B cell (primary cell): ENCODE measurements at regions not wholly inside any gene's neighbourhood (a gene's known extent, or its start where the extent isn't known, plus 50 kb on each side); places are given as distances from the start of the nearest gene placed in this dataset.
"Not testable (repeated sequence)": the region's sequence is repeated elsewhere in the genome, so short reads cannot be mapped to it uniquely, and the experiment has no call there.

Experiments
- ATAC-seq: fragments of 200-7000 bp; cut with Tn5 transposase; one replicate; pipeline ENCODE4 v1.10.0; 2021; ENCODE audit warnings: low read depth, mild to moderate bottlenecking, moderate number of reproducible peaks, moderate library complexity
- CTCF ChIA-PET: fragments of 350-600 bp; sonication (Branson Sonifier 250); formaldehyde crosslinking; loops from one replicate; lab custom pipeline; 2021; ENCODE audit warnings: antibody characterized with exemption, inconsistent platforms; lab: Charles Lee
- POLR2A ChIA-PET: fragments of 350-600 bp; sonication (Branson Sonifier 250); formaldehyde crosslinking; loops from one replicate; lab custom pipeline; 2021; ENCODE audit warnings: antibody characterized with exemption; lab: Charles Lee
- DNase-seq: peaks from one replicate; pipeline ENCODE4 v3.0.0; 2013
- H2AFZ ChIP-seq: 2 replicates; pipeline ENCODE4 v1.6.1; 2012; ENCODE audit warnings: mild to moderate bottlenecking, low read depth, low read length; ENCODE audit not compliant: insufficient read depth, poor library complexity, severe bottlenecking
- H3K27ac ChIP-seq, 2 donors: 1 replicate in 1 of 2; 2 replicates in 1 of 2; pipeline ENCODE4 v1.5.1; 2012 to 2013; ENCODE audit warnings: low read length in 2 of 2, mild to moderate bottlenecking in 2 of 2, moderate library complexity in 1 of 2
- H3K27me3 ChIP-seq, 4 experiments: fragments of 200-600 bp in 1 of 4; sonication (generic) in 1 of 4; replicated peaks in 1 of 4; 1 replicate in 2 of 4; 2 replicates in 2 of 4; pipeline versions ENCODE4 v1.6.1 to v1.7.0; 2013 to 2016; ENCODE audit warnings: low read length in 3 of 4, mild to moderate bottlenecking in 2 of 4, mixed read lengths in 1 of 4, moderate library complexity in 1 of 4; ENCODE audit not compliant: insufficient read depth in 4 of 4, control insufficient read depth in 3 of 4; ENCODE audit errors: control extremely low read depth in 1 of 4
- H3K36me3 ChIP-seq, 2 experiments: replicated peaks in 1 of 2; 1 replicate in 1 of 2; 2 replicates in 1 of 2; pipeline versions ENCODE4 v1.6.1 to v1.7.1; 2013; ENCODE audit warnings: low read length in 1 of 2; ENCODE audit not compliant: insufficient read depth in 2 of 2, control insufficient read depth in 1 of 2; ENCODE audit errors: control extremely low read depth in 1 of 2, extremely low read depth in 1 of 2
- H3K4me1 ChIP-seq, 2 donors: fragments of 200-600 bp in 1 of 2; sonication (generic) in 1 of 2; 1 replicate in 1 of 2; 2 replicates in 1 of 2; pipeline versions ENCODE4 v1.5.1 to v1.6.1; 2013 to 2017; ENCODE audit warnings: low read length in 2 of 2; ENCODE audit not compliant: control insufficient read depth in 2 of 2, insufficient read depth in 2 of 2
- H3K4me2 ChIP-seq: replicated peaks from 2 replicates; pipeline ENCODE3; 2012; ENCODE audit warnings: mild to moderate bottlenecking, low read depth, low read length; ENCODE audit not compliant: poor library complexity, severe bottlenecking
- H3K4me3 ChIP-seq, 5 experiments: fragments of 200-600 bp in 1 of 5; sonication (generic) in 1 of 5; 1 replicate in 3 of 5; 2 replicates in 2 of 5; pipeline versions ENCODE4 v1.5.1 to v1.7.0; 2011 to 2016; ENCODE audit warnings: low read length in 4 of 5, mild to moderate bottlenecking in 4 of 5, low read depth in 2 of 5, control low read depth in 1 of 5, moderate library complexity in 1 of 5; ENCODE audit not compliant: insufficient read depth in 1 of 5; ENCODE audit errors: control extremely low read depth in 1 of 5, extremely low read depth in 1 of 5
- H3K79me2 ChIP-seq: fragments of 200-600 bp; sonication (generic); one replicate; pipeline ENCODE4 v1.6.0; 2016; ENCODE audit warnings: low read length; ENCODE audit not compliant: control insufficient read depth, insufficient read depth
- H3K9ac ChIP-seq: fragments of 200-600 bp; sonication (generic); 2 replicates; pipeline ENCODE4 v1.6.1; 2017; ENCODE audit warnings: mild to moderate bottlenecking, low read length, moderate library complexity
- H3K9me3 ChIP-seq, 3 donors: one replicate each; pipeline versions ENCODE4 v1.6.1 to v1.7.1; 2013; ENCODE audit warnings: low read length in 2 of 3; ENCODE audit not compliant: control insufficient read depth in 2 of 3, insufficient read depth in 1 of 3; ENCODE audit errors: control extremely low read depth in 1 of 3
- H4K20me1 ChIP-seq: 2 replicates; pipeline ENCODE4 v1.6.0; 2012; ENCODE audit warnings: mild to moderate bottlenecking, low read length; ENCODE audit not compliant: insufficient read depth, control insufficient read depth, poor library complexity, severe bottlenecking
- H3K27ac Mint-ChIP-seq: one replicate; pipeline ENCODE4 v1.8.0; 2021; ENCODE audit warnings: mixed read lengths
- H3K27me3 Mint-ChIP-seq: one replicate; pipeline ENCODE4 v1.8.0; 2021; ENCODE audit warnings: mixed read lengths
- H3K4me1 Mint-ChIP-seq: one replicate; pipeline ENCODE4 v1.8.0; 2021; ENCODE audit warnings: mixed read lengths
- H3K4me3 Mint-ChIP-seq: one replicate; pipeline ENCODE4 v1.8.0; 2021; ENCODE audit warnings: mixed read lengths
- H3K9me3 Mint-ChIP-seq: one replicate; pipeline ENCODE4 v1.8.0; 2022; ENCODE audit warnings: mixed read lengths; ENCODE audit not compliant: insufficient read depth
- CTCF ChIP-seq: fragments of 200-600 bp; IDR thresholded peaks from one replicate; pipeline ENCODE4 v1.8.0; 2022; ENCODE audit warnings: antibody characterized with exemption, mild to moderate bottlenecking
- EZH2 ChIP-seq: IDR thresholded peaks from 2 replicates; pipeline ENCODE4 v1.6.1; 2012; ENCODE audit warnings: borderline replicate concordance, low read depth, mild to moderate bottlenecking, moderate library complexity, low read length; ENCODE audit not compliant: insufficient read depth, poor library complexity, severe bottlenecking
- WGBS: methylation state at CpG from one replicate; pipeline ENCODE4 v1.1.5; 2013; ENCODE audit warnings: missing lambda C conversion rate; ENCODE audit not compliant: insufficient coverage; 5-methylcytosine and 5-hydroxymethylcytosine counted together
- intact Hi-C: fragments of 100-400 bp; cut with micrococcal nuclease; formaldehyde crosslinking; loops from one replicate; pipeline ENCODE4 v1.10.0; 2022

- no peaks in the 10 kb centered on the region for H3K27me3 Mint-ChIP-seq
These were observed 287.7 kb upstream of the GCFC2 start for GRCh38 chr2:75998451-75998850.

GRCh38 chr2:75994759-75995158 lies 284.0 kb upstream of the GCFC2 start:
- intact Hi-C loops, result no loop called here
- Histone ChIP-seq H3K4me3 (no peak overlapping the region), H3K36me3 (no peaks in the 10 kb centered on the region), H2AFZ (no peak overlapping the region), H4K20me1 (no peaks in the 10 kb centered on the region), H3K4me2 (no peak overlapping the region), H3K9ac (no peak overlapping the region), H3K79me2 (no peaks in the 10 kb centered on the region), H3K4me1 (no peaks in the 10 kb centered on the region), H3K27ac (no peak overlapping the region), H3K9me3 (peaks cover 0 to 14% (median 4%) of the 10 kb centered on the region in 3 donors), H3K27me3 (no peaks in the 10 kb centered on the region)
- no peaks in the 10 kb centered on the region for H3K4me1 Mint-ChIP-seq
- WGBS, result 100% methylated on average over 1 of the region's 4 CpGs
- ChIA-PET POLR2A (no interaction called here), CTCF (no interaction called here)
- peaks cover 13% of the 10 kb centered on the region for H3K9me3 Mint-ChIP-seq
- no peak overlapping the region for H3K4me3 Mint-ChIP-seq
- ATAC-seq (no peak), DNase-seq (no peak)
- H3K27me3 Mint-ChIP-seq, result no peaks in the 10 kb centered on the region
- no peak overlapping the region for H3K27ac Mint-ChIP-seq
- TF ChIP-seq CTCF (no peak), EZH2 (no peak)

More at GRCh38 chr2:75998451-75998850, 287.7 kb upstream of the GCFC2 start:
- H3K4me3 Mint-ChIP-seq, result no peak overlapping the region
- no peak overlapping the region for H3K27ac Mint-ChIP-seq
- H3K4me1 Mint-ChIP-seq, result no peaks in the 10 kb centered on the region
- DNase-seq (no peak), ATAC-seq (no peak)
- ChIA-PET CTCF (no interaction called here), POLR2A (no interaction called here)
- H3K9me3 Mint-ChIP-seq, result peaks cover 14% of the 10 kb centered on the region
- H3K9me3 ChIP-seq, result peaks cover 0 to 14% (median 3%) of the 10 kb centered on the region in 3 donors
- H2AFZ ChIP-seq, result no peak overlapping the region
- no peak overlapping the region for H3K4me3 ChIP-seq
- no peaks in the 10 kb centered on the region for H4K20me1 ChIP-seq
- no peaks in the 10 kb centered on the region for H3K36me3 ChIP-seq
- no peaks in the 10 kb centered on the region for H3K4me1 ChIP-seq
- H3K79me2 ChIP-seq, result no peaks in the 10 kb centered on the region
- H3K4me2 ChIP-seq, result no peak overlapping the region
- no peak overlapping the region for H3K9ac ChIP-seq
- H3K27me3 ChIP-seq, result no peaks in the 10 kb centered on the region
- TF ChIP-seq CTCF, result no peak
- no peak for TF ChIP-seq EZH2
- 63% methylated on average over 1 of the region's 2 CpGs for WGBS
- no peak overlapping the region for H3K27ac ChIP-seq
- intact Hi-C loops, result no loop called here

- 100% methylated on average over 3 of the region's 5 CpGs for WGBS
- intact Hi-C loops, result not testable (repeated sequence)
These were observed 277.9 kb upstream of the GCFC2 start for GRCh38 chr2:75988622-75989021.

More at GRCh38 chr2:75988622-75989021, 277.9 kb upstream of the GCFC2 start:
- H3K27me3 Mint-ChIP-seq, H3K4me3 ChIP-seq, H3K4me3 Mint-ChIP-seq, H3K4me1 ChIP-seq, H3K27ac ChIP-seq, H3K4me2 ChIP-seq, H3K36me3 ChIP-seq, H3K9ac ChIP-seq, H3K9me3 Mint-ChIP-seq, H3K27ac Mint-ChIP-seq, CTCF ChIA-PET, H4K20me1 ChIP-seq, POLR2A ChIA-PET, H3K79me2 ChIP-seq, ATAC-seq, H3K4me1 Mint-ChIP-seq, H2AFZ ChIP-seq, H3K9me3 ChIP-seq, DNase-seq, H3K27me3 ChIP-seq: not testable (repeated sequence)
